ENCODE measurements at regions not wholly inside any gene's neighbourhood (a gene's known extent, or its start where the extent isn't known, plus 50 kb on each side); places are given as distances from the start of the nearest gene placed in this dataset.

GRCh38 chr9:653856-654387, 187.6 kb upstream of the DMRT1 start:
- no peaks in the 10 kb centered on the region for H3K36me3 ChIP-seq (ENCODE audit: control insufficient read depth in 1 of 2, insufficient read depth in 2 of 2, low read length in 2 of 2)
- DNase-seq = no peak
- no peak overlapping the region for H4K12ac ChIP-seq (ENCODE audit: low read depth, low read length)
- H3K9me3 ChIP-seq (ENCODE audit: insufficient read depth, low read depth, low read length) = no peaks in the 10 kb centered on the region
- H3K4me2 ChIP-seq (ENCODE audit: low read length) = no peak overlapping the region
- H3K4ac ChIP-seq (ENCODE audit: low read depth, low read length) = no peak overlapping the region
- no CpG with 5 or more reads among the region's 3 CpGs for WGBS (ENCODE audit: extremely low coverage, insufficient coverage, insufficient read length)
- no peak overlapping the region for H2BK120ac ChIP-seq (ENCODE audit: insufficient read depth, low read length, poor library complexity)
- H3K23ac ChIP-seq (ENCODE audit: low read length) = no peak overlapping the region
- H3K27me3 ChIP-seq (ENCODE audit: insufficient read depth, low read length) = no peaks in the 10 kb centered on the region
- H2BK5ac ChIP-seq (ENCODE audit: low read depth, low read length, poor library complexity) = no peak overlapping the region
- H2AFZ ChIP-seq (ENCODE audit: insufficient read depth, low read length, poor library complexity) = no peak overlapping the region
- no peaks in the 10 kb centered on the region for H3K79me1 ChIP-seq (ENCODE audit: low read length)
- H4K8ac ChIP-seq (ENCODE audit: low read depth, low read length) = no peak overlapping the region
- H3K27ac ChIP-seq (ENCODE audit: low read depth, low read length) = no peak overlapping the region
- no peak overlapping the region for H3K14ac ChIP-seq (ENCODE audit: low read length)
- H3K4me1 ChIP-seq (ENCODE audit: control insufficient read depth in 1 of 2, insufficient read depth in 2 of 2, low read length in 2 of 2) = peaks cover 0 to 6% of the 10 kb centered on the region in 2 experiments
- no peak overlapping the region for H3K9ac ChIP-seq (ENCODE audit: low read length)
- H3K18ac ChIP-seq (ENCODE audit: low read length) = no peak overlapping the region
- no peak overlapping the region for H3K4me3 ChIP-seq (ENCODE audit: low read depth, low read length)
- no peak overlapping the region for H2AK5ac ChIP-seq (ENCODE audit: low read length)
- H4K91ac ChIP-seq (ENCODE audit: low read depth, low read length) = no peak overlapping the region
- no peak overlapping the region for H2BK12ac ChIP-seq (ENCODE audit: low read length)
- H3K79me2 ChIP-seq (ENCODE audit: control insufficient read depth, insufficient read depth, low read length, poor library complexity) = no peaks in the 10 kb centered on the region

- no peak overlapping the region for H2AK5ac ChIP-seq (ENCODE audit: low read length)
- no peak overlapping the region for H4K12ac ChIP-seq (ENCODE audit: low read depth, low read length)
- no peak overlapping the region for H3K4me3 ChIP-seq (ENCODE audit: low read depth, low read length)
- H3K23ac ChIP-seq (ENCODE audit: low read length) = no peak overlapping the region
- no peak overlapping the region for H3K14ac ChIP-seq (ENCODE audit: low read length)
- no peak overlapping the region for H2BK12ac ChIP-seq (ENCODE audit: low read length)
- no peak overlapping the region for H4K8ac ChIP-seq (ENCODE audit: low read depth, low read length)
- H2BK5ac ChIP-seq (ENCODE audit: low read depth, low read length, poor library complexity) = no peak overlapping the region
- H3K4ac ChIP-seq (ENCODE audit: low read depth, low read length) = no peak overlapping the region
- no peak overlapping the region for H3K18ac ChIP-seq (ENCODE audit: low read length)
- no CpG with 5 or more reads among the region's 5 CpGs for WGBS (ENCODE audit: extremely low coverage, insufficient coverage, insufficient read length)
- H2BK120ac ChIP-seq (ENCODE audit: insufficient read depth, low read length, poor library complexity) = no peak overlapping the region
- H3K4me2 ChIP-seq (ENCODE audit: low read length) = no peak overlapping the region
- H3K79me1 ChIP-seq (ENCODE audit: low read length) = peaks cover 3% of the 10 kb centered on the region
- H4K91ac ChIP-seq (ENCODE audit: low read depth, low read length) = no peak overlapping the region
- H3K36me3 ChIP-seq (ENCODE audit: control insufficient read depth in 1 of 2, insufficient read depth in 2 of 2, low read length in 2 of 2) = no peaks in the 10 kb centered on the region
- H3K27me3 ChIP-seq (ENCODE audit: insufficient read depth, low read length) = no peaks in the 10 kb centered on the region
- H3K9ac ChIP-seq (ENCODE audit: low read length) = no peak overlapping the region
- H3K79me2 ChIP-seq (ENCODE audit: control insufficient read depth, insufficient read depth, low read length, poor library complexity) = peaks cover 3% of the 10 kb centered on the region
- H3K4me1 ChIP-seq (ENCODE audit: control insufficient read depth in 1 of 2, insufficient read depth in 2 of 2, low read length in 2 of 2) = peaks cover 0 to 6% of the 10 kb centered on the region in 2 experiments
- no peak for DNase-seq
- H3K9me3 ChIP-seq (ENCODE audit: insufficient read depth, low read depth, low read length) = no peaks in the 10 kb centered on the region
- no peak overlapping the region for H3K27ac ChIP-seq (ENCODE audit: low read depth, low read length)
- no peak overlapping the region for H2AFZ ChIP-seq (ENCODE audit: insufficient read depth, low read length, poor library complexity)
These were observed 185.6 kb upstream of the DMRT1 start for GRCh38 chr9:655875-656274.

- H3K79me1 ChIP-seq (ENCODE audit: low read length) = peaks cover 3% of the 10 kb centered on the region
- no CpG with 5 or more reads among the region's 3 CpGs for WGBS (ENCODE audit: extremely low coverage, insufficient coverage, insufficient read length)
- no peak overlapping the region for H2AK5ac ChIP-seq (ENCODE audit: low read length)
These were observed 184.4 kb upstream of the DMRT1 start for GRCh38 chr9:656926-657568.

GRCh38 chr9:659286-659685, 182.2 kb upstream of the DMRT1 start:
- Histone ChIP-seq H3K4me2 (ENCODE audit: low read length) (no peak overlapping the region), H2BK120ac (ENCODE audit: insufficient read depth, low read length, poor library complexity) (no peak overlapping the region), H3K23ac (ENCODE audit: low read length) (no peak overlapping the region), H3K4me1 (ENCODE audit: control insufficient read depth in 1 of 2, insufficient read depth in 2 of 2, low read length in 2 of 2) (peaks cover 0 to 6% of the 10 kb centered on the region in 2 experiments), H3K14ac (ENCODE audit: low read length) (no peak overlapping the region), H3K79me2 (ENCODE audit: control insufficient read depth, insufficient read depth, low read length, poor library complexity) (peaks cover 3% of the 10 kb centered on the region), H4K91ac (ENCODE audit: low read depth, low read length) (no peak overlapping the region), H4K12ac (ENCODE audit: low read depth, low read length) (no peak overlapping the region), H3K9me3 (ENCODE audit: insufficient read depth, low read depth, low read length) (no peaks in the 10 kb centered on the region), H3K9ac (ENCODE audit: low read length) (no peak overlapping the region), H4K8ac (ENCODE audit: low read depth, low read length) (no peak overlapping the region), H2AFZ (ENCODE audit: insufficient read depth, low read length, poor library complexity) (no peak overlapping the region), H3K27ac (ENCODE audit: low read depth, low read length) (no peak overlapping the region), H3K36me3 (ENCODE audit: control insufficient read depth in 1 of 2, insufficient read depth in 2 of 2, low read length in 2 of 2) (no peaks in the 10 kb centered on the region), H3K79me1 (ENCODE audit: low read length) (peaks cover 3% of the 10 kb centered on the region), H2BK5ac (ENCODE audit: low read depth, low read length, poor library complexity) (peak overlapping the region; percentile 27), H2AK5ac (ENCODE audit: low read length) (no peak overlapping the region), H3K27me3 (ENCODE audit: insufficient read depth, low read length) (no peaks in the 10 kb centered on the region), H3K18ac (ENCODE audit: low read length) (no peak overlapping the region), H3K4me3 (ENCODE audit: low read depth, low read length) (no peak overlapping the region), H3K4ac (ENCODE audit: low read depth, low read length) (peak overlapping the region; percentile 21), H2BK12ac (ENCODE audit: low read length) (no peak overlapping the region)
- WGBS (ENCODE audit: extremely low coverage, insufficient coverage, insufficient read length) = no CpG with 5 or more reads among the region's 5 CpGs
- DNase-seq = no peak

More at GRCh38 chr9:656926-657568, 184.4 kb upstream of the DMRT1 start:
- H3K4me3 ChIP-seq (ENCODE audit: low read depth, low read length) = no peak overlapping the region
- H2BK12ac ChIP-seq (ENCODE audit: low read length) = no peak overlapping the region
- no peak overlapping the region for H4K91ac ChIP-seq (ENCODE audit: low read depth, low read length)
- H2BK120ac ChIP-seq (ENCODE audit: insufficient read depth, low read length, poor library complexity) = no peak overlapping the region
- H2AFZ ChIP-seq (ENCODE audit: insufficient read depth, low read length, poor library complexity) = no peak overlapping the region
- H3K27me3 ChIP-seq (ENCODE audit: insufficient read depth, low read length) = no peaks in the 10 kb centered on the region
- H3K36me3 ChIP-seq (ENCODE audit: control insufficient read depth in 1 of 2, insufficient read depth in 2 of 2, low read length in 2 of 2) = no peaks in the 10 kb centered on the region
- no peak overlapping the region for H2BK5ac ChIP-seq (ENCODE audit: low read depth, low read length, poor library complexity)
- no peak overlapping the region for H3K18ac ChIP-seq (ENCODE audit: low read length)
- H3K14ac ChIP-seq (ENCODE audit: low read length) = no peak overlapping the region
- no peak for DNase-seq
- peaks cover 0 to 6% of the 10 kb centered on the region in 2 experiments for H3K4me1 ChIP-seq (ENCODE audit: control insufficient read depth in 1 of 2, insufficient read depth in 2 of 2, low read length in 2 of 2)
- H4K12ac ChIP-seq (ENCODE audit: low read depth, low read length) = no peak overlapping the region
- H3K4ac ChIP-seq (ENCODE audit: low read depth, low read length) = no peak overlapping the region
- no peak overlapping the region for H3K27ac ChIP-seq (ENCODE audit: low read depth, low read length)
- no peaks in the 10 kb centered on the region for H3K9me3 ChIP-seq (ENCODE audit: insufficient read depth, low read depth, low read length)
- H3K9ac ChIP-seq (ENCODE audit: low read length) = no peak overlapping the region
- no peak overlapping the region for H3K23ac ChIP-seq (ENCODE audit: low read length)
- H3K4me2 ChIP-seq (ENCODE audit: low read length) = no peak overlapping the region
- peaks cover 3% of the 10 kb centered on the region for H3K79me2 ChIP-seq (ENCODE audit: control insufficient read depth, insufficient read depth, low read length, poor library complexity)
- no peak overlapping the region for H4K8ac ChIP-seq (ENCODE audit: low read depth, low read length)

Measured in trophoblast cell (in vitro differentiated cells and primary cell).